ENCODE measurements at regions not wholly inside any gene's neighbourhood (a gene's known extent, or its start where the extent isn't known, plus 50 kb on each side); places are given as distances from the start of the nearest gene placed in this dataset.
"Not testable (repeated sequence)": the region's sequence is repeated elsewhere in the genome, so short reads cannot be mapped to it uniquely, and the experiment has no call there.

DNA sequence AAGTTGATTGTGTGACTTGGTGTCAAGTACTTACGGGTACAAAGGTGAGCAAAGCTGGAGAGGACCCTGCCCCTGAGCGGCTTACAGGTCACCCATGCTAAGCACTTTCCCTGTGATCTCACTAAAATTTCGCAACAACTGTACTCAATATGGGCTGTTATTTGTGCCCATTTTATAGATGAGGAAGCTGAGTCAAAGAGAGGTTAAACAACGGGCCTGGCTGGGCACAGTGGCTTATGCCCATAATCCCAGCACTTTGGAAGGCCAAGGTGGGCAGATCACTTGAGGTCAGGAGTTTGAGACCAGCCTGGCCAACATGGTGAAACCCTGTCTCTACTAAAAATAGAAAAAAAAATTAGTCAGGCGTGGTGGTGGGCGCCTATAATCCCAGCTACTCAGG, 67.5 kb upstream of the ARL8B start:
- H3K4me3 ChIP-seq (ENCODE audit: extremely low read depth in 1 of 4, insufficient read depth in 2 of 4, low read depth in 3 of 4, low read length in 4 of 4); H3K36me3 ChIP-seq (ENCODE audit: control insufficient read depth in 2 of 4, insufficient read depth in 4 of 4, low read length in 3 of 4); H3K56ac ChIP-seq (replicated peaks; ENCODE audit: insufficient read length, low read depth, low read length); H3K9ac ChIP-seq (replicated peaks in 1 of 4; ENCODE audit: extremely low read depth in 1 of 4, low read depth in 3 of 4, low read length in 3 of 4); H4K91ac ChIP-seq (replicated peaks; ENCODE audit: insufficient read length, low read length); H4K20me1 ChIP-seq (replicated peaks in 1 of 2; ENCODE audit: control insufficient read depth in 1 of 2, insufficient read depth in 2 of 2, low read length in 2 of 2); H3K23ac ChIP-seq (ENCODE audit: insufficient read length); H2AFZ ChIP-seq (ENCODE audit: low read length); POLR2A ChIA-PET (ENCODE audit: partially characterized antibody); H2AK5ac ChIP-seq (ENCODE audit: low read depth, low read length); H3K14ac ChIP-seq (ENCODE audit: insufficient read length); H3K9me3 ChIP-seq (ENCODE audit: insufficient read depth in 2 of 2, low read depth in 1 of 2, low read length in 1 of 2); H2BK12ac ChIP-seq (ENCODE audit: low read depth, low read length); H3K4me2 ChIP-seq (ENCODE audit: insufficient read depth in 1 of 2, low read depth in 2 of 2, low read length in 2 of 2); H3K23me2 ChIP-seq (ENCODE audit: low read depth, low read length); H2BK120ac ChIP-seq (replicated peaks; ENCODE audit: low read depth, low read length); FAIRE-seq; DNase-seq (ENCODE audit: low read depth in 1 of 2, low spot score in 2 of 2); H4K8ac ChIP-seq (ENCODE audit: extremely low read depth, insufficient read depth, low read length); H2BK20ac ChIP-seq (ENCODE audit: low read length); H3K27me3 ChIP-seq (replicated peaks in 1 of 4; ENCODE audit: control insufficient read depth in 3 of 4, extremely low read depth in 1 of 4, insufficient read depth in 3 of 4, low read length in 3 of 4); H2BK15ac ChIP-seq (ENCODE audit: low read length); H3K27ac ChIP-seq (ENCODE audit: low read depth, low read length); H2BK5ac ChIP-seq (ENCODE audit: low read depth, low read length); H3K79me1 ChIP-seq (ENCODE audit: low read depth, low read length); H3K79me2 ChIP-seq (ENCODE audit: control insufficient read depth in 1 of 2, insufficient read depth in 2 of 2, low read length in 2 of 2); H3K4me1 ChIP-seq (replicated peaks in 1 of 4; ENCODE audit: control insufficient read depth in 3 of 4, insufficient read depth in 4 of 4, low read length in 3 of 4); H4K5ac ChIP-seq (ENCODE audit: insufficient read length, low read depth, low read length); H3K18ac ChIP-seq (ENCODE audit: extremely low read depth, low read length); H3K4ac ChIP-seq (replicated peaks; ENCODE audit: insufficient read length, low read depth, low read length): not testable (repeated sequence)
- 68% methylated on average over 5 of the region's 6 CpGs; no CpG with 5 or more reads in 1 of the 2 experiments for WGBS, 2 experiments (ENCODE audit: extremely low coverage in 1 of 2, insufficient coverage in 1 of 2, insufficient read length in 1 of 2, insufficient replicate concordance in 2 of 2, low coverage in 1 of 2, low lambda C conversion rate in 2 of 2, missing lambda C conversion rate in 1 of 2)
- CTCF ChIA-PET (ENCODE audit: partially characterized antibody), result interaction anchor here (0.6 to 2.2 kb wide), 7 partner anchors 15 to 384 kb away, joined by 3 to 10 read pairs (median 4); no protein-coding TSS in a partner anchor

All from H1 (cell line).